Thyroid gland (tissue), 4 donors: ENCODE measurements at regions not wholly inside any gene's neighbourhood (a gene's known extent, or its start where the extent isn't known, plus 50 kb on each side); places are given as distances from the start of the nearest gene placed in this dataset.

Experiments used
- CTCF ChIP-seq, 6 experiments: fragments of 200-600 bp in 3 of 6; fragments of 450-650 bp in 3 of 6; sonication (generic) in 3 of 6; IDR thresholded peaks; one replicate each; pipeline ENCODE4 v1.5.1; 2016 to 2019; ENCODE audit warnings: antibody characterized with exemption in 6 of 6, mild to moderate bottlenecking in 2 of 6, inconsistent platforms in 1 of 6, moderate library complexity in 1 of 6
- POLR2A ChIP-seq, 2 donors: fragments of 450-650 bp; IDR thresholded peaks; one replicate each; pipeline ENCODE4 v1.6.1; 2017; ENCODE audit warnings: antibody characterized with exemption in 2 of 2, mild to moderate bottlenecking in 2 of 2, moderate library complexity in 1 of 2

GRCh38 chr9:7340451-7340850 lies 459.1 kb downstream of the DMAC1 start:
- TF ChIP-seq CTCF (IDR thresholded peaks at IDR 0.05): no peak
- TF ChIP-seq POLR2A (IDR thresholded peaks at IDR 0.05): no peak
